ENCODE measurements at regions not wholly inside any gene's neighbourhood (a gene's known extent, or its start where the extent isn't known, plus 50 kb on each side); places are given as distances from the start of the nearest gene placed in this dataset.

DNA sequence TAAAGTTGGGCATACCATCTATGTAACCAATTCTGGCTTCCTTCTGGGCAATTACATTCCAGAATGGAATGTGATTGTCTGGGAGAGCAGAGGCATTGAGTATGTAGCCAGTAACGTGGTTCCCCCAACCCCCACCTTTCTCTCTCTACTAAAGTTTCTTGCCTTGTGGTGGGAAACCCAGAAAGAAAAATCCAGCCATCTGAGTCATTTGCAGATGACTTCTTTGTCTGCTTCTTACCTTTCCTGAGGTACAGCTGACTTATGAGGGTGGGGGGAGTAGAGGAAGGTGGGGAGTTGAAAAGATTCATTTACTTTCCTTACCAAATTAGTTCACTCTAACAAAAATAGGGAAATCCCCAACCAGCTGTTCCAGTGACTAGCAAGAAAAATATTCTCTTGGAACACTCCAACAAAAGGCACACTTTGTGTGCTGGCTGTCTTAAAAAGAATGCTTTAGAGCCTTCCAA is 112.1 kb upstream of the FRMD6 start:
- TF ChIP-seq, protein P1, sequence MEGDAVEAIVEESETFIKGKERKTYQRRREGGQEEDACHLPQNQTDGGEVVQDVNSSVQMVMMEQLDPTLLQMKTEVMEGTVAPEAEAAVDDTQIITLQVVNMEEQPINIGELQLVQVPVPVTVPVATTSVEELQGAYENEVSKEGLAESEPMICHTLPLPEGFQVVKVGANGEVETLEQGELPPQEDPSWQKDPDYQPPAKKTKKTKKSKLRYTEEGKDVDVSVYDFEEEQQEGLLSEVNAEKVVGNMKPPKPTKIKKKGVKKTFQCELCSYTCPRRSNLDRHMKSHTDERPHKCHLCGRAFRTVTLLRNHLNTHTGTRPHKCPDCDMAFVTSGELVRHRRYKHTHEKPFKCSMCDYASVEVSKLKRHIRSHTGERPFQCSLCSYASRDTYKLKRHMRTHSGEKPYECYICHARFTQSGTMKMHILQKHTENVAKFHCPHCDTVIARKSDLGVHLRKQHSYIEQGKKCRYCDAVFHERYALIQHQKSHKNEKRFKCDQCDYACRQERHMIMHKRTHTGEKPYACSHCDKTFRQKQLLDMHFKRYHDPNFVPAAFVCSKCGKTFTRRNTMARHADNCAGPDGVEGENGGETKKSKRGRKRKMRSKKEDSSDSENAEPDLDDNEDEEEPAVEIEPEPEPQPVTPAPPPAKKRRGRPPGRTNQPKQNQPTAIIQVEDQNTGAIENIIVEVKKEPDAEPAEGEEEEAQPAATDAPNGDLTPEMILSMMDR (IDR thresholded peaks at IDR 0.05) = no peak
- TF ChIP-seq EP300 (IDR thresholded peaks at IDR 0.05) = no peak
